Astrocyte of the hippocampus (primary cell): ENCODE measurements at regions not wholly inside any gene's neighbourhood (a gene's known extent, or its start where the extent isn't known, plus 50 kb on each side); places are given as distances from the start of the nearest gene placed in this dataset.
"Not testable (repeated sequence)": the region's sequence is repeated elsewhere in the genome, so short reads cannot be mapped to it uniquely, and the experiment has no call there.

Source experiments
- DNase-seq: peaks from one replicate; pipeline ENCODE4 v3.0.0; 2011; ENCODE audit warnings: low read depth, low spot score

DNA sequence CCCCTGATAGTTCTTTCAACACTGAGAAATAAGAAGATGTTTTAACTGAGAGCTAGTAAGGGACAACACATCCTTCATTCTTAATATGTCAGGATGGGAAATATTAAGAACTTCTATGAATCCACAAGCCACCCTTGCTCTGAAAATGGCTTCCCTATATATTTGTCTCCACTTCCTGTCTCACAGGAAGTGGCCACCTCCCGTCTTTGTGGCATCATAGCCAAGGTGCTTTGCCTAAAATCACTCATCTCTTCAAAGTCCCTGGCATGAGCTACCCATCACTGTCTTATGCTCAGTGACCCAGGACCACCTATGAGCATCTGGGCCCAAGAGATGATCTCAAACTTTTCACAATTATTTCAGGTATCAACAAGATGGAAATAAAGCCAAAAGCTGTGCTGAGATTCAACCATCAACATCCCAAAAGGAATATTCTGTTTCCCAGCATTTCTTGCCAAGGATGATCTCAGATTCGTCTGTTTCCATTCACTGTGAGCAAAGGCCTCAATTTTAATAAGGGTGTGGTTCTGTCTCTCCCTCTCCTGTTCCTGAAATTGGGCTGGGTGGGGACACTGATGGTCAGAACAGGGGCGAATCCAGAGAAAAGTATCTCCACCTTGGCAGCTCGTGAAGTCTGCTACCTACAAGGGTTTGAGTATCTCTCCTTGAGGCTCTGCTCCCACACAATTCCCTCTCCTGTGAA, 493.9 kb downstream of the MN1 start:
- no peak for DNase-seq

DNA sequence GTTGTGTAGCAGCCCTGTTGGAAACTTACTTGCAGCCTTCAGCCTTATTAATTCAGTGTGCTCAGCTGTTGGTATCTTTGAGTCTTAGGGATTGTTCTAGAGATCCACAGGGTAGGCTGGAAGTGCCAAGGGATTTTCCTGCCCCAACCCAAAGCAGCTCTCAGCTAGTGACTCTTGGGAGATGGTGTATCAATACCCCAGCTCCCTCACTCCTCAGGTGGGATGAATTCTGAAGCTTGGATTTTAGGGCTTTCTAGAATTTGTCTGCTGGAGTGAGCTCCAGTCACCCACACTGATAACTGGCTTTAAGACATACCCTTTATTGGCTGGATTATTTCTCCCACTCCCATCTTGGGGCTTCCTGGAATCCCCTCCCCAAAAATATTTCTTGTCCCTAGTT, 493.0 kb downstream of the MN1 start:
- DNase-seq, result no peak

DNA sequence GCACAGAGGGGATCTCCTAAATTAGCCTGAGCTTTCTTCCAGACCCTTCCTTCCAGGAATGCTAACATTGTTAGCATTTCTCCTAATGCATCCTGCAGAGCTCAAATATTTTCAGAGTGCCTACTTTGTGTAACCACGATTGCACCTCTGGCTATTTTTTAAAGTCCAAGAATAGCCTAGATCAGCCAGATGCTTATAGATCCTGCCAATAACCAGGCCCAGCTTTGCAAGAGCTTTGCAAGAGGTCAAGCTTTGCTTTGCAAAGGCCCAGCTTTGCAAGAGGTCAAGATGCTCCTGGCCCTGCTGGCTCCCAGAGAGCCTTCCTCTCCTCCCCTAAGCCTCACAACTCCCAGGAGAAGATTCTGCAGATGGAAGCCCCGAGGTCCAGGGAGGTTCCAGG, 491.9 kb downstream of the MN1 start:
- no peak for DNase-seq

DNA sequence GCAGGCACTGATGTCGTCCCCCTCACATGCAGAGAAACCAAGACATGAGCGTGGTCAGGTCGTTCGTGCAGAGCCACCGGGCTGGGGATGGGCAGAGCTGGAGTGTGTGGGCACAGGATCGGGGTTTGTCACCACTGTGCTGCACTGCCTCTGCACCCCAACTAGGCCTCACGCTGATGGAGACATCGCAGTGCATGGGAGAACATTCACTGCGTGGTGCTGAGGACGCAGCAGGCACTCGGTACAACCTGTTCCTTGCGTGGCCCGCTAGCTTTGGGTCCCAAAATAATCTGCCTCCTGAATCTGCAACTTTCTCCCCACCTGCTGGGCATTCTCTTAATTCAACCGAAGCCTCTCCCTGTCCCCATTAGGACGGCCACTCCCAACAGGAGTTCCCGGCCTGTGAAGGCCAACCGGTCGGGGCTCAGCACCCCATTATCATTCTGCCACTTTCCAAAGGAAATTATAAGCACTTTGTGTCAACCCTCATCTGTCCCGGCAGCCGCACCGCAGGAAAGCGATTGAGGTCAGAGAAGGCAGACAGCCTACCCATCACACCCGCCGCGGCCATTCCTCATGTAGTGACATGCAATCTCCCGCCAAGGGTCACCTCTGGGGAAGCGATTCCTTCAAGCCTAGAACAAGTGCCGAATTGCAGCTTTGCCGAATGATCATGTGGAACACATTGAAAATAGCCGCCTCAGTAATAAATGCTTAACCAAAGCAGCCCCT, 490.4 kb downstream of the MN1 start:
- DNase-seq, result no peak

DNA sequence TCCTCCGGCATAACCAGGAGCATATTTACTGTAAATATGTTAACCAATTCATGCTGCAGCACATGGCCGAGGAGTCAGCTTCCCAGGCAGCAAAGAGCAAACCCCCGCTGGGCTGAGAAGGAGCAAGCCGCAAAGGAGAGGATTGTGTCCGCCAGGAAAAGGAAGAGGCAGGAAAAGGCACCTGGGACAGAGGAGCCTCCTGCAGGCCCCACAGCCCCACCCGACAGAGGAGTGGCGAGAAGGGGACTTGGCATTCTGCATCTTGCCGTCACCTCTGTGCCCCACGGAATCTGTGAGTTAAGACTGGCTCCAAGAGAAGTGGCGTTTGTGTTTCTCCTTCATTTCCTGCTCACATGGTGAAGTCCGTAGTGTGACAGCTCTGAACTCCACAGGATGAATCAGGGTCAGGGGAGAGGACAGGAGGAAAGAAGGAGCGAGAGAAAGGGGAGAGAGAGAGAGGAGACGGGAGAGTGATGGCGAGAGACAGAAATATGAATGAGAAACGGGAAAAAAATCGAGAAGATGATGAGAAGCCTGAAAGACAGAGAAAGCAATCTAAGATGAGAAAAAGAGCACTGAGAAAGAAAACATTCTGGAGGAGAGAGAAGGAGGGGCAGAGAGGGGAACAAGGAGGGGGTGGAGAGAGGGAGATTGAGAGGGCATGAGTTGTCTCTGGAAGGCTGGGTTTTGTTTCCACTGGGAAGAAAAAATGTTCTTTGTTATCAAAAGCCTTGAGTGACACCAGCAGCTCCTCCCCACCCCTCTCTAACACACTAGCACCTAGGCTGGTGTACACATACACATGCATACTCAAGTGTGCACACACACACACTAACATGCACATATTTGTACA, 489.6 kb downstream of the MN1 start:
- peak; percentile 36 for DNase-seq

DNA sequence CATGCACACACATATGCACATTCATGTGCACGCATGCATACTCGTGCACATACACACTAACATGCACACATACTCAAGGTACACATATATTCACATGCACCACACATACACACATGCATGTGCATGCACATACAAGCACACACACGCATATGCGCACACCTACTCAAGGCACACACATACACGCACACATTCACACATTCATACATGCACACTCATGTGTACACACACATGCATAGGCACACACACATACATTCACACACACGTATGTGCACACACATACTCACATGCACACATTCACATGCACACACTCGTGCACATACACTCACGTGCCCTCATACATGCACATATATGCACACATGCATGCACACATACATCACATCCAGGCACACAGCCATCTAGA, 489.0 kb downstream of the MN1 start:
- no peak for DNase-seq

DNA sequence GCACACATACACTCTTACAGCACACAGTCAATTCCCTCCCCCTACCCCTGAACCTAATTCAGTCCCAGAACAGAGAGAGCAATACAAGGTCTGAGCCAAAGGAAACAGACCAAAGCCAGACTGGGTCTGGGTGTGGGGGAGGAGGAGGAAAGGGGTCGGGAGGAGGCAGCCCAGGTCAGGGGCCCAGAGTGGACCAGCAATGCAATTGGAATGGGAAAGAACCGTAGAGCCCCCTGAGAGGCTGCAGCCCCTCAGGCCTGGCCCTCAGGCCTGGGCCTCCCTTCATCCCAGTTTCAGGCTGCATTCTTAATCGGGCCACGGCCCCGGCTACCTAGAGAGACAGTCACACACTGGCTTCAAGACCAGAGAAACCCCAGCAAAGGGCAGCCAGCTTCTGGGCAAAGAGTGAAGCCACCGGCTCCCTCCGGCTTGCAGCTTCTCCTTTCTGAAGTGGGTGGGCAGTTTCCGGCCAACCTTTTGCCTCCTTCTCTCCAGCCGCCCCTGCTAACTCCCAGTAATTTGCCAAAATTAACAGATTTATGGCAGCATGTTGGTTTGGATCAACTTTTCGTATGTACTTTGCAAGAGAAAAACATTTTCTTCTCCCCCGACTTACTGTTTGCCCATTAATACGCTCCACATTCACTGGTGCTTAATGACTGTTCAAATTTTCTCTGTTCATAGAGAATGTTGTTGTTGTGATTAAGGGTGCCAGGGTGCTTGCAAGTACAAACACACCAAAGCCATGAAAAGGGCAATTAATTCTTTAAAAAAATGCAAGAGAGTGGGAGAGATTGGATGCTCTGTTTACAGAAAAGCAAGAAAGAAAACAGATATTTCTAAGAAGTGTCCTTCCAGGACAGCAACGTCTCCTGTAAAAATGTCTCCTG, 488.3 kb downstream of the MN1 start:
- peak; percentile 24 for DNase-seq

DNA sequence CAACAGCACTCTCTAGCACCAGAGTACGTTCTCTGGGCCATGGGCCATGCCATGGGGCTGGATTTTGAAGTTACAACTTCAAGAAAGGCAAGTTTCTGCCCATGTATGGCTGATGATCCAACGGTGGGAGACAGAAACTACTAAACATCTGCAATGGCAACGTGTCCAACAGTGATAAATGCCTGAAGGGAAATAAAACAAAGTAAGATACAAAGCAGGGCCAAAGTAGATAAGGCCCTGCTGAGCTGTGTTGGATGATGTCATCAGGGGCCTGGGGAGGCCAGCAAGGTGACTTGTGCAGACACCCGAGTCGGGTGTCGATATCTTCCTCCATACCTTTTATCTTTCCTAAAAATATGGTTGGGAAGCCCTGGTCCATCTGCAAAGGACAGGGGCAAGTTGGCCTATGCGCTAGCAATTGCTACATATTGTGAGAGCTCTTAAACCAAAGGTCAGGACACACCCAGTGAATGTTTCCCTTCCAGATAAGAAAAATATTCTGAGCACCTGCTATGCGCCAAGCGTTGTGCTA, 487.2 kb downstream of the MN1 start:
- no peak for DNase-seq

DNA sequence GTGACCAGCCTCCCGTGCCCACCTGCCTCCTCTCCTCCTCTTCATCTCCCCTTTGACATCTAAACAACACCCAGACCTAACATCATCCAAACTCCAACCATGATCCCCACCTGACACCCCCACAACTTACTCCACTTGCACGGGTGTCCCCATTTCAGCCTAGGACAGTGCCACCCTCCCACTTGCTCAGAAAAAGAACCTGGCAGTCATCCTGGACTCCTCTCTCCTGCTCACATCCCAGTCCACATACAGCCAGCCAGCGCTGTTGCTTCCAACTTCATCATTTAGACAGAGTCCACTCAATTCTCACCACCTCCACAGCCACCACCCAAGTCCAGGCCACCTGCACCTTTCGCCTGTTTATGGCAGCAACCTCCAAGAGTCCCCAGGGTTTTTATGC, 485.7 kb downstream of the MN1 start:
- DNase-seq, result no peak

DNA sequence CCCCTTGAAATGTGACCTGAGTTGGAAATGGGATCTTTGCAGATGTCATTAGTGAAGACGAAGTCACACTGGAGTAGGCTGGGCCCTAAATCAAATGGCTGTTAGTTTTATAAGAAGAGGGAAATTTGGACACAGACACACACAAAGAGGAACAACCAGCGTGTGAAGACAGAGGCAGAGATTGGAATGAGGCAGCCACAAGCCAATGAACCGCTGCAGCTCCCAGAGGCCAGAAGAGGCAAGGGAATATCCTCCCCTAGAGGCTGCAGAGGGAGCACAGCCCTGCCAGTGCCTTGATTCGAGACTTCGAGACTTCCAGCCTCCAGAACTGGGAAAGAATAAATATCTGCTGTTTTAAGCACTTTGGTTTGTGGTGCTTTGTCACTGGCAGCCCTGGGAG, 484.5 kb downstream of the MN1 start:
- no peak for DNase-seq

DNA sequence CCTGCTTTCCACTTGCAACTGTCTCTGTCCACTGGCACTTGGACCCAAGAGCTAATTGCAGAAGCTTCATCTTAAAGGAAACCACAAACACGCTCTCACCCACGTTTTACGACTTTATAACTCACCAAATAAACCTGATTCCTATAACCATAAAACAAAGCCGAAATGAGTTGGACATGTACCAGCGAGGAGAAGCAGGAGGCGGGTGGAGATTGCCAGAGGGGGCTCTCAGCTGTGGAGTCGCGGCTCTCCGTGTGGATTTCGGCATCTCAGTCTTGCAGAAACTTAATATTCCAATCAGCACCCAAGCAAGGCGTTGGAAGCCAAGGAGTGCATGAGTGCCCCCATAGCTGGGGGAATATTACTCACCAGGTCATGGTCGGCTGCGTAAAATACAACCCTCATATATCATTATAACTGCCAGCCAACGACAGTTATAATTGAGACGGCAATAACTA, 483.6 kb downstream of the MN1 start:
- DNase-seq, result no peak

DNA sequence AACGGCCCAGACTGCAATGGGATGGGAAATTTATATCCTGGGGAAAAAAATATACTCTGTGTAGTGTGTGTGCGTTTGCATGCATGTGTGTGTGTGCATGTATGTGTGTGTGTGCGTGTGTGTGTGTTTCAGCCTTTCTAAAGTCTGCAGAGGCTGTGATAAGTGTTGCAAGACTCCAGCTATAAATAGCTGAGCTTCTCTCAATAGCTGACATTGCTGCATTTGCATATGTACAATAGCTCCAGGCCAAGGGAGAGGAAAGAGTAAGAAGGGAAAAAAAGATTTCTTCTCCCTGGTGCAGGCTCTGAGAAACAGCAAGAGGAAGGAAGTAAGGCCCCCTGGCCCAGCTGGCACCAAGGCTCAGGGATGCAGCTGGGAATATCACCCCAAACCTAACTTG, 483.0 kb downstream of the MN1 start:
- DNase-seq, result peak; percentile 78

DNA sequence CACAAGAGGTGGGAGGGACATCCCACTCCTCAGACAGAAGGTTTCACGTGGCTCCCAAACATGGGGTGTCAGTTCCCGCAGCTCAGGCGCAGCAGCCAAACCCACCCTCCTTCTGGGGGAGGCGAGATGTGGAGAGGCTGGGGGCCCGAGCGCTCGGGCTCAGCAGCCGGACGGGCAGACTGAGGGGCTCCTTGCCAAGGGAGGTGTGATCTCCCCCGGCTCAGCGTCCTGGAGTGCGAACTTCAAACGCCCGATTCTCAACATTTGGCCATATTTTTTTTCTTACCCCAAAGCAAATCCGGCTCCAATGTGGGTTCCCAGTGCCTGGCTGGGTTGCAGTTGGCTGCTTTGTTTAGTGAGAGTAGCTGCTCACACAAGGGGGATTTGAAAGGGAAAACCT, 477.9 kb downstream of the MN1 start:
- DNase-seq, result no peak

DNA sequence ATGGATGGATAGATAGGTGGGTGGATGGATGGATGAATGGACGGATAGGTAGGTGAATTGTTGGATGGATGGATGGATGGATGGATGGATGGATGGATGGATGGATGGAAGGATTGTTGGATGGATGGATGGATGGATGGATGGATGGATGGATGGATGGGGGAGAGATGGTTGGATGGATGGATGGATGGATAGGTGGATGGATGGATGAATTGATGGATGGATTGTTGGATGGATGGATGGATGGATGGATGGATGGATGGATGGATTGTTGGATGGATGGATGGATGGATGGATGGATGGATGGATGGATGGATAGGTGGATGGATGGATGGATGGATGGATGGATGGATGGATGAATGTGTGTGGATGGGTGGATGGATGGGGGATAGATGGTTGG, 476.6 kb downstream of the MN1 start:
- DNase-seq, result not testable (repeated sequence)

DNA sequence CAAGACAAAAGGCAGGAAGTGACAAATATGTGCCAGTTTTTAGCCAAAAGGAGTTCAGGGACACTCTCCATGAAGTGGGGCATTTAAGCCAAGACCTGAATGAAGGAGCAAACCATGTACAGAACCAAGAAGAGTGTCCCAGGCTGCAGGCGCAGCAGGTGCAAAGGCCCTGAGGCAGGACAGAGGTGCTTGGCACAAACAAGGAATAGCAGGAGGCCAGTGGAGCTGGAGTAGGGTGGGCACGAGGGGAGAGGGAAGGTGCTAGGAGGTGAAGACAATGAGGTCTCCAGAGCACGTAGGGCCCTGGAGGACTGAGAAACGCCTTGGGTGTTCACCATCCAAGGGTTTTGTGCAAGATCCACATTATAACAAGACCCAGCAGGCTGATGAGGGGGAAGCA, 474.1 kb downstream of the MN1 start:
- DNase-seq, result no peak

DNA sequence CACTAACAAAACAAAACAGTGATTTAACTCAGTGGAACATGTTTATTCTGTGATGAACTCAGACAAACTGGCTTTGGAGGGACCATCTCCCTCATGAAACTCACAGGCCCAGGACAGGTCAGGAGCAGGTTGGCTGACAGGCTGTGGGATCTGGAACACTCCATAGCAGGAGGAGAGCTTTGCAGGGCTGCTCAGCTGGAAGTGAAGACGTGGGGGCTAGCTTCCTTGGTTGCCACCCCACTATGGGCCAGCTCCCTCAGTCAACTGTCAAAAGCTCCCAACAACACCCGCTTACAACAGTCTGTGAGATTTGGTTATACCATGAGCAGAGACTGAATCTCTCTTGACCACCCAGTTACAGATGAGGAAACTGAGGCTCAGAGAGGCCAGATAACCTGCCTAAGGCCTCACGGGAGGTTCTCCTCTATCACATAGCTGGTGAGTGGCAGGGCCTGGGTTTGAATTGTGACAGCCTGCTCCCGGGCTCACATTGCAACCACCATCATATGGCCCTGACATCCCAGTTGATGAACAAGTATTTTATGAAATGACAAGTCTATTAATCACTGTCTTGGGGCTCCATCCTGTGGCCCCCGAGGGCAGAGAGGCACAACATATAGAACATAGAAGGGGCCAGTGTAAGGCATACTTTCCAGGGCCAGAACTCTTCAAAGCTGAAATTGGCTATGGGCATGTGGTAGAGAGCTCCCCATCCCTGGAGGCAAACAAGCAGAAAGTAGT, 473.4 kb downstream of the MN1 start:
- DNase-seq, result no peak

DNA sequence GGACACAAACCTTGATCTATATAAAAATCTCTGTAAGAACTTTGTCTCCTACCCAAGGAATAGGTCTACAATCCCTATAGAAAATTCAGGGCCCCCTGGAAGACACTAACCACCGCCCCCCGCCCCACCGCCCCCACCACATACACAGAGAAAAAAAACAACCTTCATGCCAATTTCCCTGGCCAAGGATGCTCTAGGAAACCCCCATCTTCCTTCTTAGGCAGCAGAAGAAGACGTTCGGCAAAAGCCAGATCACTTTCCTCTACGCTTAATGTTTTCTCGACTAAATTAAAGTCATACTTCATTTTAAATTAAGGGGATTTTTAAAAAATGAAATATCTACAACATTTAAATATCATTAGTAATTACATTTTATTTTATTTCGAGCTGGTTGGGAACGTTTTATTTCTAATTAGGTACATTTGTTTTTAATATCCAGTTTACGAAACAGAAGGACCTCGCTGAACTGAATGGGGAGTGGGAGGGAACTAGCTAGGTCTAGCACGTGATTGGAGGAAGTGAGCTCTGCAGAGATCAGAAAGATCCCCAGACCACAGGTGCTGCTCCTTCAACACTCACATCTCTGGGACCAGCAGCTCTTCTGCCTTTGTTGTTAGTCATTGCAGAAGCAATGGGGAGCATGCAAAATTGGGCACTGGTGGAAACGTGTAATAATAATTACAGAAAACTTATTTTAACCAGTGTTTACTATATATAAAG, 472.3 kb downstream of the MN1 start:
- DNase-seq, result no peak

DNA sequence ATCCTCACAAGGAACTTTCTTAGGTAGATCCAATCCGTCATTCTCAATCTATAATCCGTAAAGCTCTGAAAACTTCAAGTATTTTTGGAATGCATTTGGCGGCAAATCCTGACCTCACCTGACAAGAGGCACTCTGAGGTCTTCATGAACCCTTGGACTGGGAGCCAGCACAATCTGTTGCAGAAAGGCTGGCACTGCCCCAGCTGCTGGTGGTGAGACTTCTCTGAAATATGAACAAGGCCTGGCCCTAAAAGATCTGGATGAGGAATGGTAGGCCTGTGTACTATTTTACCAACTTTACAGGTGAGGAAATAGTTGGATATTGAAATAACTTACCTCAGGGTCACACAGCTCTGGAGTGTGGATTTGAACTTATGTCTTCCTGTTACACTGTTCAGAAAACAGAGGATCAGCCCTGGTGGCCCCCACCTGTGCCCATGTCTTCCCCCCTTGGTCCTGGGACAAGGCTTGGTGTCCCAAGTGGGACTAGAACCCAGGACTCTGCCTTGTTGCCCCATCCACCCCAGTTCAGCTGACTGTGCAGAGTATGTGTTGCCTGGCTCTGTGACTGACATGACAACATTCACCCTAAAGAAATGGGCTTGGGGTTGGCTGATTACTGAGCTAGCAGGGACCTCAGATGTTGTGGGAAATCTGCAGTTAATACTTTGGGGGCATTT, 471.4 kb downstream of the MN1 start:
- no peak for DNase-seq
